ENCODE measurements at regions not wholly inside any gene's neighbourhood (a gene's known extent, or its start where the extent isn't known, plus 50 kb on each side); places are given as distances from the start of the nearest gene placed in this dataset.

DNA sequence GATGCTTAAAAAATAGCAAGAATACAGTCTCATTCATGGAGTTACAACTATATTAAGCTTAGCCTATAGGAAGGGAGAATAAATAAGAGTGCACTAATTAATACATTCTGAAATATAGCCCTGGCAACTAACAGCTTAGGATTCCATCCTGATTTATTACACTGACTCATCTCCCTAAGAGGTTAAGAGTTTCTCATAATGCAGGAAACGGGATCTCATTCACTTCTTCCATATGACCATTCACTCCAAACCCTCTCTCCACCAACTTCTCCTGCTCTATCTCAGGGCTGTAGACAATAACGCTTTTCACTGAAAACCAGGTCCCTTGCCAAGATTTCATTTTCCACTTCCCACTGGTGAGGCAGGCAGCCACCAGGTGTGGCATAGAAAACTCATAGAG lies 168.5 kb upstream of the PLD5 start:
- Histone ChIP-seq H3K27ac (ENCODE audit: low read depth, low read length) (no peak overlapping the region), H3K4me3 (ENCODE audit: extremely low read depth in 1 of 4, insufficient read depth in 2 of 4, low read depth in 3 of 4, low read length in 4 of 4) (no peak overlapping the region), H2BK120ac (replicated peaks; ENCODE audit: low read depth, low read length) (no peak overlapping the region), H4K20me1 (replicated peaks in 1 of 2; ENCODE audit: control insufficient read depth in 1 of 2, insufficient read depth in 2 of 2, low read length in 2 of 2) (no peaks in the 10 kb centered on the region), H4K8ac (ENCODE audit: extremely low read depth, insufficient read depth, low read length) (no peak overlapping the region), H3K9ac (replicated peaks in 1 of 4; ENCODE audit: extremely low read depth in 1 of 4, low read depth in 3 of 4, low read length in 3 of 4) (no peak overlapping the region), H3K9me3 (ENCODE audit: insufficient read depth in 2 of 2, low read depth in 1 of 2, low read length in 1 of 2) (peaks cover 0 to 8% of the 10 kb centered on the region in 2 experiments; a peak in 2 of 4 replicates), H4K91ac (replicated peaks; ENCODE audit: insufficient read length, low read length) (no peak overlapping the region), H2BK15ac (ENCODE audit: low read length) (no peak overlapping the region), H3K27me3 (replicated peaks in 1 of 4; ENCODE audit: control insufficient read depth in 3 of 4, extremely low read depth in 1 of 4, insufficient read depth in 3 of 4, low read length in 3 of 4) (no peaks in the 10 kb centered on the region), H3K56ac (replicated peaks; ENCODE audit: insufficient read length, low read depth, low read length) (no peak overlapping the region), H2BK5ac (ENCODE audit: low read depth, low read length) (no peak overlapping the region), H3K79me2 (ENCODE audit: control insufficient read depth in 1 of 2, insufficient read depth in 2 of 2, low read length in 2 of 2) (no peaks in the 10 kb centered on the region), H3K36me3 (ENCODE audit: control insufficient read depth in 2 of 4, insufficient read depth in 4 of 4, low read length in 3 of 4) (no peaks in the 10 kb centered on the region), H3K23ac (ENCODE audit: insufficient read length) (no peak overlapping the region), H3K4me2 (ENCODE audit: insufficient read depth in 1 of 2, low read depth in 2 of 2, low read length in 2 of 2) (no peak overlapping the region), H2AFZ (ENCODE audit: low read length) (no peak overlapping the region), H2AK5ac (ENCODE audit: low read depth, low read length) (no peak overlapping the region), H2BK20ac (ENCODE audit: low read length) (no peak overlapping the region), H4K5ac (ENCODE audit: insufficient read length, low read depth, low read length) (no peak overlapping the region), H3K14ac (ENCODE audit: insufficient read length) (no peak overlapping the region), H3K18ac (ENCODE audit: extremely low read depth, low read length) (no peak overlapping the region), H3K23me2 (ENCODE audit: low read depth, low read length) (no peaks in the 10 kb centered on the region; the same call in 1 of the 2 replicates), H2BK12ac (ENCODE audit: low read depth, low read length) (no peak overlapping the region), H3K79me1 (ENCODE audit: low read depth, low read length) (no peaks in the 10 kb centered on the region), H3K4me1 (replicated peaks in 1 of 4; ENCODE audit: control insufficient read depth in 3 of 4, insufficient read depth in 4 of 4, low read length in 3 of 4) (no peaks in the 10 kb centered on the region), H3K4ac (replicated peaks; ENCODE audit: insufficient read length, low read depth, low read length) (no peak overlapping the region)
- ChIA-PET POLR2A (ENCODE audit: partially characterized antibody) (no interaction called here), CTCF (ENCODE audit: partially characterized antibody) (no interaction called here)
- WGBS, 2 experiments (ENCODE audit: extremely low coverage in 1 of 2, insufficient coverage in 1 of 2, insufficient read length in 1 of 2, insufficient replicate concordance in 2 of 2, low coverage in 1 of 2, low lambda C conversion rate in 2 of 2, missing lambda C conversion rate in 1 of 2) = 89% methylated on average over 2 of the region's 2 CpGs; no CpG with 5 or more reads in 1 of the 2 experiments
- DNase-seq (ENCODE audit: low read depth in 1 of 2, low spot score in 2 of 2) (no peak), FAIRE-seq (no peak)
- TF ChIP-seq BRCA1 (IDR thresholded peaks at IDR 0.05; ENCODE audit: low read depth, low read length) (no peak), SIN3A (conservative IDR thresholded peaks at IDR 0.05 in 1 of 2, IDR thresholded peaks at IDR 0.05 in 1 of 2; ENCODE audit: low read depth in 1 of 2, low read length in 2 of 2) (no peak), TBP (IDR thresholded peaks at IDR 0.05; ENCODE audit: low read depth, low read length) (no peak), POLR2AphosphoS5 (IDR thresholded peaks at IDR 0.05; ENCODE audit: low read depth, low read length) (no peak)
